Gastrocnemius medialis (tissue), 4 donors: ENCODE measurements at regions not wholly inside any gene's neighbourhood (a gene's known extent, or its start where the extent isn't known, plus 50 kb on each side); places are given as distances from the start of the nearest gene placed in this dataset.

ENCODE experiments used
- POLR2A ChIP-seq, 2 donors: fragments of 450-650 bp; IDR thresholded peaks; one replicate each; pipeline ENCODE4 v1.6.1; 2017; ENCODE audit warnings: antibody characterized with exemption in 2 of 2, mild to moderate bottlenecking in 2 of 2, moderate library complexity in 2 of 2
- TF ChIP-seq, protein P1 (sequence below), 5 experiments: fragments of 450-650 bp in 3 of 5; fragments of 200-600 bp in 2 of 5; sonication (generic) in 2 of 5; IDR thresholded peaks in 4 of 5; conservative IDR thresholded peaks in 1 of 5; 1 replicate in 4 of 5; 2 replicates in 1 of 5; pipeline ENCODE4 v1.5.1; 2016 to 2019; ENCODE audit warnings: antibody characterized with exemption in 5 of 5, mild to moderate bottlenecking in 3 of 5, moderate library complexity in 3 of 5

DNA sequence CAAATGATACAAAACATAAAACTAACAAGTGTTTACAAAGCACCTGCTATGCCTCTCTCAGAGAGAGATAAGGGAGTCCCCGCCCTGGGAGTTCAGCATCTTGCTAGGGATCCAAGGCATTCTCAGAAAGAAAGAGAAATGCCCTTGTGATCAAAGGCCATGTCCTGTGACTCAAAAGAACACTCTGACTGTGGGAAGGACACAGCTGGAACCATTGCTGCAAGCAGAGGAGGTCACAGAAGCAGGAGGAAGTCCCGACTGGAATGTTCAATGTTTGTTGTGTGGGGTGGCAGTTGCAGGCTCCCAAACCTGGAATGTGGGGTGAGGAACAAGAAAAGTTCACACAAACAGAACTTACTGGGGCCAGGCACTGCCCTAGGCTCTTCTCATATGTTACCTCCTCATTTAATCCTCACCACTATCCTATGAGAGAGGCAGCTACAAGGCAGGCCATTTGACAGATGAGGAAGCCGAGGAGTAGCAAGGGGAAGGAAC is 93.0 kb upstream of the GRIK3 start:
- TF ChIP-seq, protein P1, sequence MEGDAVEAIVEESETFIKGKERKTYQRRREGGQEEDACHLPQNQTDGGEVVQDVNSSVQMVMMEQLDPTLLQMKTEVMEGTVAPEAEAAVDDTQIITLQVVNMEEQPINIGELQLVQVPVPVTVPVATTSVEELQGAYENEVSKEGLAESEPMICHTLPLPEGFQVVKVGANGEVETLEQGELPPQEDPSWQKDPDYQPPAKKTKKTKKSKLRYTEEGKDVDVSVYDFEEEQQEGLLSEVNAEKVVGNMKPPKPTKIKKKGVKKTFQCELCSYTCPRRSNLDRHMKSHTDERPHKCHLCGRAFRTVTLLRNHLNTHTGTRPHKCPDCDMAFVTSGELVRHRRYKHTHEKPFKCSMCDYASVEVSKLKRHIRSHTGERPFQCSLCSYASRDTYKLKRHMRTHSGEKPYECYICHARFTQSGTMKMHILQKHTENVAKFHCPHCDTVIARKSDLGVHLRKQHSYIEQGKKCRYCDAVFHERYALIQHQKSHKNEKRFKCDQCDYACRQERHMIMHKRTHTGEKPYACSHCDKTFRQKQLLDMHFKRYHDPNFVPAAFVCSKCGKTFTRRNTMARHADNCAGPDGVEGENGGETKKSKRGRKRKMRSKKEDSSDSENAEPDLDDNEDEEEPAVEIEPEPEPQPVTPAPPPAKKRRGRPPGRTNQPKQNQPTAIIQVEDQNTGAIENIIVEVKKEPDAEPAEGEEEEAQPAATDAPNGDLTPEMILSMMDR (IDR thresholded peaks at IDR 0.05 in 4 of 5, conservative IDR thresholded peaks at IDR 0.05 in 1 of 5), result no peak
- TF ChIP-seq POLR2A (IDR thresholded peaks at IDR 0.05), result no peak
